GM12801 (cell line): ENCODE measurements at regions not wholly inside any gene's neighbourhood (a gene's known extent, or its start where the extent isn't known, plus 50 kb on each side); places are given as distances from the start of the nearest gene placed in this dataset.

ENCODE experiments used
- CTCF ChIP-seq: IDR thresholded peaks from one replicate; pipeline ENCODE4 v1.5.1; 2011; ENCODE audit warnings: control low read depth; ENCODE audit not compliant: insufficient read length; ENCODE audit errors: extremely low read depth

- TF ChIP-seq CTCF = no peak
Observed at GRCh38 chr7:9600974-9601373, 1167.6 kb downstream of the NXPH1 start.

GRCh38 chr7:9603291-9603690 lies 1169.9 kb downstream of the NXPH1 start:
- TF ChIP-seq CTCF = no peak

- TF ChIP-seq CTCF = no peak
Observed at GRCh38 chr7:9608560-9608959, 1175.2 kb downstream of the NXPH1 start.

- no peak for TF ChIP-seq CTCF
Observed at GRCh38 chr7:9621927-9622326, 1188.5 kb downstream of the NXPH1 start.

- TF ChIP-seq CTCF = no peak
Observed at GRCh38 chr7:9625953-9626352, 1192.5 kb downstream of the NXPH1 start.

GRCh38 chr7:9645756-9646155 lies 1212.3 kb downstream of the NXPH1 start:
- TF ChIP-seq CTCF = no peak

- TF ChIP-seq CTCF = no peak
Observed at GRCh38 chr7:9657257-9657656, 1223.8 kb downstream of the NXPH1 start.
